GM21390 (cell line): ENCODE measurements at regions not wholly inside any gene's neighbourhood (a gene's known extent, or its start where the extent isn't known, plus 50 kb on each side); places are given as distances from the start of the nearest gene placed in this dataset.

Experiments used
- ATAC-seq: cut with Tn5 transposase; IDR thresholded peaks from one replicate; pipeline ENCODE4 v1.9.1; 2021; ENCODE audit not compliant: unreplicated experiment

- no peak for ATAC-seq
Measured at GRCh38 chr2:129762386-129763189, 216.9 kb upstream of the RAB6C start.

- ATAC-seq: no peak
Measured at GRCh38 chr2:129763190-129763846, 216.1 kb upstream of the RAB6C start.

- no peak for ATAC-seq
Measured at GRCh38 chr2:129763966-129764365, 215.5 kb upstream of the RAB6C start.

GRCh38 chr2:129764376-129765325 lies 214.8 kb upstream of the RAB6C start:
- ATAC-seq: no peak

GRCh38 chr2:129765326-129765677 lies 214.2 kb upstream of the RAB6C start:
- no peak for ATAC-seq

GRCh38 chr2:129765678-129766351 lies 213.7 kb upstream of the RAB6C start:
- ATAC-seq: no peak

GRCh38 chr2:129766374-129766993 lies 213.0 kb upstream of the RAB6C start:
- no peak for ATAC-seq

- no peak for ATAC-seq
Measured at GRCh38 chr2:129767346-129768035, 212.0 kb upstream of the RAB6C start.

- ATAC-seq: no peak
Measured at GRCh38 chr2:129768036-129768386, 211.5 kb upstream of the RAB6C start.

GRCh38 chr2:129768485-129769184 lies 210.8 kb upstream of the RAB6C start:
- ATAC-seq: no peak

GRCh38 chr2:129769185-129769991 lies 210.1 kb upstream of the RAB6C start:
- no peak for ATAC-seq

- ATAC-seq: no peak
Measured at GRCh38 chr2:129771418-129772189, 207.9 kb upstream of the RAB6C start.

GRCh38 chr2:129772190-129772579 lies 207.3 kb upstream of the RAB6C start:
- ATAC-seq: no peak

- ATAC-seq: no peak
Measured at GRCh38 chr2:129775952-129776653, 203.4 kb upstream of the RAB6C start.

- no peak for ATAC-seq
Measured at GRCh38 chr2:129777146-129777545, 202.3 kb upstream of the RAB6C start.

GRCh38 chr2:129777762-129778583 lies 201.5 kb upstream of the RAB6C start:
- ATAC-seq: no peak

- no peak for ATAC-seq
Measured at GRCh38 chr2:129778584-129778877, 200.9 kb upstream of the RAB6C start.
